Left ventricle myocardium inferior (tissue), 1 donor: ENCODE measurements at regions not wholly inside any gene's neighbourhood (a gene's known extent, or its start where the extent isn't known, plus 50 kb on each side); places are given as distances from the start of the nearest gene placed in this dataset.
A peak's percentile ranks its signal among the peaks of the same experiment; 100 is the strongest.

ENCODE experiments used
- DNase-seq: peaks from one replicate; pipeline ENCODE4 v3.0.0-alpha.2; 2020
- H3K27ac ChIP-seq: fragments of 200-600 bp; replicated peaks from 2 replicates; pipeline ENCODE4 v1.8.0; 2021
- H3K27me3 ChIP-seq: fragments of 200-600 bp; 2 replicates; pipeline ENCODE4 v1.8.0; 2021; ENCODE audit warnings: low read depth
- H3K36me3 ChIP-seq: fragments of 200-600 bp; 2 replicates; pipeline ENCODE4 v1.8.0; 2021
- H3K4me1 ChIP-seq: fragments of 200-600 bp; 2 replicates; pipeline ENCODE4 v1.8.0; 2021
- H3K4me3 ChIP-seq: fragments of 200-600 bp; 2 replicates; pipeline ENCODE4 v1.8.0; 2021; ENCODE audit warnings: mild to moderate bottlenecking, moderate library complexity
- H3K9me3 ChIP-seq: fragments of 200-600 bp; replicated peaks from 2 replicates; pipeline ENCODE4 v1.8.0; 2021
- intact Hi-C: fragments of 100-400 bp; cut with micrococcal nuclease; formaldehyde crosslinking; loops from one replicate; pipeline ENCODE4 v1.11.0; 2022
- TF ChIP-seq, protein P1 (sequence below): fragments of 200-600 bp; IDR thresholded peaks from 2 replicates; pipeline ENCODE4 v1.8.0; 2021; ENCODE audit warnings: antibody characterized with exemption, mild to moderate bottlenecking, borderline replicate concordance
- donor health status: DM: no; HTN: yes; CAD: no; lungs with severe emphysema.

DNA sequence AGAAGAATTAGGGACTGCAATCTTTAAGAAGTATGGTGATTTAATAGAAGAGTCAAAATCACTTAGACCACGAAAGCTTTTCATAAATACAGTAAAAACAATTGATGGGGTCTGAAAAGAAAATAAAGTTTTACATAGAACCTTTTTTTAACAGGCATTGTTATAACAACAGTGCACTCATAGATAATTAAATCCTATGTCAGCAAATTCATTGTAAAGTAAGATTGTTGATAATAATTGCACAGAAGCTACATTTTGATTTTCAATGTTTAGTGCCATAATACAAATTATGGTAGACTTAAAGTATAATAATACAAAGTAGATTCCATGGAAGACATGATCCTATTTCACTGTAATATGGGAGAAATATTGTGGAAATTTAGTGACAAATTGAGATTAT, 130.7 kb upstream of the FSIP2 start:
- Histone ChIP-seq H3K27me3 (no peaks in the 10 kb centered on the region), H3K9me3 (peaks cover 6% of the 10 kb centered on the region), H3K27ac (no peak overlapping the region), H3K4me3 (no peak overlapping the region), H3K36me3 (no peaks in the 10 kb centered on the region), H3K4me1 (no peaks in the 10 kb centered on the region)
- intact Hi-C loops = no loop called here
- TF ChIP-seq, protein P1, sequence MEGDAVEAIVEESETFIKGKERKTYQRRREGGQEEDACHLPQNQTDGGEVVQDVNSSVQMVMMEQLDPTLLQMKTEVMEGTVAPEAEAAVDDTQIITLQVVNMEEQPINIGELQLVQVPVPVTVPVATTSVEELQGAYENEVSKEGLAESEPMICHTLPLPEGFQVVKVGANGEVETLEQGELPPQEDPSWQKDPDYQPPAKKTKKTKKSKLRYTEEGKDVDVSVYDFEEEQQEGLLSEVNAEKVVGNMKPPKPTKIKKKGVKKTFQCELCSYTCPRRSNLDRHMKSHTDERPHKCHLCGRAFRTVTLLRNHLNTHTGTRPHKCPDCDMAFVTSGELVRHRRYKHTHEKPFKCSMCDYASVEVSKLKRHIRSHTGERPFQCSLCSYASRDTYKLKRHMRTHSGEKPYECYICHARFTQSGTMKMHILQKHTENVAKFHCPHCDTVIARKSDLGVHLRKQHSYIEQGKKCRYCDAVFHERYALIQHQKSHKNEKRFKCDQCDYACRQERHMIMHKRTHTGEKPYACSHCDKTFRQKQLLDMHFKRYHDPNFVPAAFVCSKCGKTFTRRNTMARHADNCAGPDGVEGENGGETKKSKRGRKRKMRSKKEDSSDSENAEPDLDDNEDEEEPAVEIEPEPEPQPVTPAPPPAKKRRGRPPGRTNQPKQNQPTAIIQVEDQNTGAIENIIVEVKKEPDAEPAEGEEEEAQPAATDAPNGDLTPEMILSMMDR = no peak
- DNase-seq = no peak

DNA sequence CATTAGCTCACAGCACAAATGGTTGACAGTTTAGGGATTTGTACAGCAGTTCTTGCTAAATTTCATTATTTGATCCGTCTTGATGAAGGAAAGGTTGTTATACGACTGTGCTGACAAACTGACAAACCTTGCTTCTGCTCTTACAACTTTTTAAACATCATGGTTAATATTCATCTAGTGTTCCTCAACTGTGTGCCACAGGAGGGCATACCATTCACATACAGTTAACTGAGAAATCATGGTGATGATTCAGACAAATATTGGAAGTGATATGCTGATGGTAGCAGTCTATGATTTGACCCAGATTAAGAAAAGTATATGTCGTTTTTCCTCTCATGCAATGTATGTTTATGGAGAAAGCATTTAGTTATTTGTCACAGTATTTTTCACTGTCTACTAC, 129.8 kb upstream of the FSIP2 start:
- no peaks in the 10 kb centered on the region for H3K27me3 ChIP-seq
- H3K4me3 ChIP-seq = no peak overlapping the region
- no peak for DNase-seq
- intact Hi-C loops = no loop called here
- no peaks in the 10 kb centered on the region for H3K36me3 ChIP-seq
- peaks cover 15% of the 10 kb centered on the region for H3K9me3 ChIP-seq
- no peaks in the 10 kb centered on the region for H3K4me1 ChIP-seq
- no peak overlapping the region for H3K27ac ChIP-seq
- TF ChIP-seq, protein P1 = peak; percentile 20

DNA sequence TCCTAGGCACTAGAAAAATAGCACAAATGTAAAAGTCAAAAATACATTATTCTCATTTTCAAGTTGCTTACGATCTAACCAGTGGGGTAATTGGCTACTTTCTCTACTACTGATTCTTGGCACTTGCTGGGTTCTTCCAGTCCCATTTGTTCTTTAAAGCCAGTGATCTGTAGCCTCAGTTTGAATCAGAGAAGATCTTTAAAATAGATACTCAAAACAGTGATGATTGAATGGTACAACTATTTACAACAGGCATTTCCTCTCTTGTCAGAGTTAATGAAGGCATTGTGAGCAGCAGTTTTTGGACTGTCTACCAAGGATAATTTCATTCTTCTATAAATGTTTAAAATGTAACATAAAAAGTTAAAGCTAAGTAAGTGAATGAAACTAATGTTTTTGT, 128.3 kb upstream of the FSIP2 start:
- intact Hi-C loops = no loop called here
- peaks cover 24% of the 10 kb centered on the region for H3K9me3 ChIP-seq
- TF ChIP-seq, protein P1 = no peak
- no peaks in the 10 kb centered on the region for H3K4me1 ChIP-seq
- H3K36me3 ChIP-seq = no peaks in the 10 kb centered on the region
- H3K27ac ChIP-seq = no peak overlapping the region
- DNase-seq = no peak
- H3K27me3 ChIP-seq = no peaks in the 10 kb centered on the region
- H3K4me3 ChIP-seq = no peak overlapping the region

DNA sequence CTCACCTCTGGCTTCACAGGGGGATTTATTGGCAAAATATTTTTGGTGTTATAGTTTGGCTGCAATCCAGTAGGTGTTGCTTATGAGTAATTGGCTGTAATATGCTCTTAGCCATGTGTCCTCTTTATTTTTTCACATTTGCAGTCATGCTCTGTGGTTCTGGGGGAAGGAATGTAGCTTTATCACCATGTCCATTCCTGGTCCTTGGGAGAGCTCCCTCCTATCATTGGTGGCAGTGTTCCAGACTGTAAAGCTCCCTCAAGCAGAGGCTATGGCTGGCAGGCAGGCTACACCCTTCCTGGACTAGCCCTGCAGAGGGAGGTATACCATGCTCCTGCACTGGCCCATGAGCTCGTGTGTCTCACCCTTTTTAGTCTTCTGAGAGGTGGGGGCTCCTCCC, 120.0 kb upstream of the FSIP2 start:
- DNase-seq = no peak
- no peak overlapping the region for H3K27ac ChIP-seq
- H3K4me3 ChIP-seq = no peak overlapping the region
- H3K27me3 ChIP-seq = peaks cover 3% of the 10 kb centered on the region
- H3K36me3 ChIP-seq = no peaks in the 10 kb centered on the region
- H3K9me3 ChIP-seq = peaks cover 35% of the 10 kb centered on the region
- H3K4me1 ChIP-seq = no peaks in the 10 kb centered on the region
- TF ChIP-seq, protein P1 = no peak
- intact Hi-C loops = no loop called here

DNA sequence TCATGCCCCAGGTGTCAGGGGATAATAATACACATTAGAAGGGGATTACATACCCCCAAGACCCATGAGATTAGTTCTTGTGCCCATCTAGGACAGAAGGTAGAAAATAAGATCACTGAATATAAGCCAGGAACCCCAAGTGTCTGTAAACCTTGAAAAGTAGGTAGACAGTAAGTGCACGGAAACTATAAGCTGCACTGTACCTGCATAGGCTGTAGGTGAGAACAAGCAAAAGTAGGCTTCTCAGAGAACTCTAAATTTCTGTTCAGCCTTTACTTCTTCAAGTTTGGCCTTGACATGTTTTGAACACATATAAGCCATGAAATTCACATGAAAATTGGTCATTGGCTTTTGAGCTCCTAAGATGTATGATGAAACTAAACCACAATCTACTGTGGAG, 113.0 kb upstream of the FSIP2 start:
- no peak for DNase-seq
- TF ChIP-seq, protein P1 = no peak
- Histone ChIP-seq H3K27ac (no peak overlapping the region), H3K27me3 (peaks cover 3% of the 10 kb centered on the region), H3K4me3 (no peak overlapping the region), H3K36me3 (no peaks in the 10 kb centered on the region), H3K9me3 (no peaks in the 10 kb centered on the region), H3K4me1 (no peaks in the 10 kb centered on the region)
- intact Hi-C loops = no loop called here

DNA sequence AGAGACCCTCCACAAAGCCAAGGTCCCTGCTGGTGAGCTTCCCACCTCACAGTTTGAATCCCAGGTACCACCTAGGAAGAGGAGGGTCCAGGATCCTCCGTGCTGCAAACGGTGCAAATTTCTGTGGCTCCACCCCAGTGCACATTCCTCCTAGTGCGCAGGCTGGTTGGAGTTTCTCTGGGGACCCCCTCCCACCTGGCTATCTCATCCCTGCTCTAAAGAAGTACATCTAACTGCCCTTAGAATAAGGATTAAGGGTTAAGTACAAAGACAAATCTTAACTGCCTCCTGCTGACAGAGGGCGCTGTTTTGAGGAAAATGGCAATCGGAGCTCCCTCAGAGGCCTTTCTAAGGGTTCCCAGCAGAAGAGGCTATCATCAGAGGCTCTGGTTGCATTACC, 109.6 kb upstream of the FSIP2 start:
- Histone ChIP-seq H3K4me3 (no peak overlapping the region), H3K36me3 (no peaks in the 10 kb centered on the region), H3K9me3 (no peaks in the 10 kb centered on the region), H3K27me3 (no peaks in the 10 kb centered on the region), H3K4me1 (no peaks in the 10 kb centered on the region), H3K27ac (no peak overlapping the region)
- intact Hi-C loops = no loop called here
- DNase-seq = no peak
- TF ChIP-seq, protein P1 = no peak
